ENCODE measurements at regions not wholly inside any gene's neighbourhood (a gene's known extent, or its start where the extent isn't known, plus 50 kb on each side); places are given as distances from the start of the nearest gene placed in this dataset.
A peak's percentile ranks its signal among the peaks of the same experiment; 100 is the strongest.
"Not testable (repeated sequence)": the region's sequence is repeated elsewhere in the genome, so short reads cannot be mapped to it uniquely, and the experiment has no call there.

DNA sequence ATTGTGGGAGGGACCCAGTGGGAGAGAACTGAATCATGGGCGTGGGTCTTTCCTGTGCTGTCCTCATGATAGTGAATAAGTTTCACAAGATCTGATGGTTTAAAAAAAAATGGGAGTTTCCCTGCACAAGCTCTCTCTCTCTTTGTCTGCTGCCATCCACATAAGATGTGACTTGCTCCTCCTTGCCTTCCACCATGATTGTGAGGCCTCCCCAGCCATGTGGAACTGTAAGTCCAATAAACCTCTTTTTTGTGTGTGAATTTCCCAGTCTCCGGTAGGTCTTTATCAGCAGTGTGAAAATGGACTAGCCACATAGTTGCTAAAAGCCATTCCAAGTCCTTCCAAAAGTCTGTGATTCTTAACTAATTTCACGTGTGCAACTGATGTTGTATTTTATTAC lies 91.5 kb downstream of the CDC42EP3 start:
- H3K4me1 Mint-ChIP-seq, result peaks cover 28 to 45% (median 38%) of the 10 kb centered on the region in 4 donors
- DNase-seq, H3K36me3 Mint-ChIP-seq, POLR2A ChIA-PET, H3K9me3 Mint-ChIP-seq, H3K27ac Mint-ChIP-seq, H3K4me3 Mint-ChIP-seq, ATAC-seq, H3K27me3 Mint-ChIP-seq: not testable (repeated sequence)

DNA sequence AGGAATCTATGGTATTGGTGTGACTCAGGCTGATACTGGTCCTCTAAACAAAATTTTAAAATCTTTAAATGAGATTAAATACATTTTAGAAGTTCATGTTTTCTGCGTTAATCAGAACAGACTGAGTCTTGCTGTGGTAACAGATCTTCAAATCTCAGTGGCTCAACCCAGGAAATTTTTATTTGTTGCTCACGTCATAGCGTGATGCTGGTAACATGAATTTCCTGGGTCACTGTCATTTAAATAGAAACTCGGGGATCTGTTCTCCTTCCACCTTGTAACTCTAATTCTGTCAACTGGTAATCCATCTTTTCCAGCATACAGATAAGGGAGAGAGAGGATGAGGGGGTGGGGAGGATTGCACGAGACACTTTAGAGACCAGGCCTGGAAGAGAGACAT lies 90.0 kb downstream of the CDC42EP3 start:
- no peaks in the 10 kb centered on the region for H3K27me3 Mint-ChIP-seq
- peaks cover 0 to 4% (median 0%) of the 10 kb centered on the region in 9 donors for H3K9me3 Mint-ChIP-seq
- peaks cover 0 to 2% (median 0%) of the 10 kb centered on the region in 3 donors for H3K36me3 Mint-ChIP-seq
- H3K4me3 Mint-ChIP-seq, result peak overlapping the region in 1 of 10 donors; percentile 13
- ATAC-seq, result no peak
- H3K4me1 Mint-ChIP-seq, result peaks cover 35 to 60% (median 51%) of the 10 kb centered on the region in 4 donors
- POLR2A ChIA-PET, result interaction anchor here (1.6 to 2.7 kb wide), 3 partner anchors 14 to 45 kb away, joined by 6 to 21 read pairs (median 8); no protein-coding TSS in a partner anchor
- DNase-seq, result no peak
- H3K27ac Mint-ChIP-seq, result no peak overlapping the region

DNA sequence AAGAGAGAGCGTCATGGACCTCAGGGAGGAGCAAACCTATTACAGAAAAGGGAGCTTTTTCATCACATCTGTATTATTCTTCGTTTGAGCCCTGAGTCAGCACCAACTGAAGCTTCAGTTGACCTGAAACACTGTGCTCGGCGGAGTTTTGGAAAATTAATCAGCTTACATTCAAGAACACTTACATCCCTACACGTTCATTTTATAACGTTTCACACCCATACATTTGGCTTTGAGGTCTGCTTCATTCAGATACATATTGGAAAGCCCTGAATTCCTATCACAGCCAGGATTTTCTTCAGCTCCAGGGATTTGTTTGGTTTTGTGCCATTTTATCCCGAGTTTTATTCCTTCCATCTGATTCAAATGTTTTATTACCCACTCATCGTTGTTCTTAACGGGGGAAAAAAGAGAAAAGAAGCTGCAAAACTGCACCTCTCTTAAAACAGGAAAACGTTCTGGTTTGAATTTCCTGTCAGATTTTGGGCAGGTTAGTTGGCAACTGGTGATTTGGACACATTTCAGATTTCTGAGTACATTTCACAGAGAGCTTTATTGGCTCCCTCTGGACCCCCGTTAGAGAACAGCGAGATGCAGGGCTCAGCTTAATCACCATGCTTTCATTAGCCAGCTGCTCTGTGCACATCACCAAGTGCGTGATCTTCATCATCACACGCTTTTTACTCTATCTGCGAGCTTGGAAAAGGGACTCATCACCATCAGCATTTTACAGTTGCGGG lies 88.8 kb downstream of the CDC42EP3 start:
- peak in 1 of 2 donors; percentile 14 for ATAC-seq
- DNase-seq, result peak in 3 of 10 donors; percentile 21 to 38 (median 30)
- peak overlapping the region; percentile 14 to 91 (median 81) for H3K27ac Mint-ChIP-seq
- peaks cover 0 to 2% (median 0%) of the 10 kb centered on the region in 3 donors for H3K36me3 Mint-ChIP-seq
- peaks cover 0 to 4% (median 0%) of the 10 kb centered on the region in 9 donors for H3K9me3 Mint-ChIP-seq
- H3K4me3 Mint-ChIP-seq, result peak overlapping the region; percentile 58 to 82 (median 76)
- POLR2A ChIA-PET, result interaction anchor here (0.7 to 2.7 kb wide), 13 partner anchors 15 to 616 kb away, joined by 3 to 21 read pairs (median 3); partner anchors contain the start of genes CDC42EP3 and STRN
- H3K27me3 Mint-ChIP-seq, result no peaks in the 10 kb centered on the region
- H3K4me1 Mint-ChIP-seq, result peaks cover 33 to 63% (median 62%) of the 10 kb centered on the region in 4 donors

DNA sequence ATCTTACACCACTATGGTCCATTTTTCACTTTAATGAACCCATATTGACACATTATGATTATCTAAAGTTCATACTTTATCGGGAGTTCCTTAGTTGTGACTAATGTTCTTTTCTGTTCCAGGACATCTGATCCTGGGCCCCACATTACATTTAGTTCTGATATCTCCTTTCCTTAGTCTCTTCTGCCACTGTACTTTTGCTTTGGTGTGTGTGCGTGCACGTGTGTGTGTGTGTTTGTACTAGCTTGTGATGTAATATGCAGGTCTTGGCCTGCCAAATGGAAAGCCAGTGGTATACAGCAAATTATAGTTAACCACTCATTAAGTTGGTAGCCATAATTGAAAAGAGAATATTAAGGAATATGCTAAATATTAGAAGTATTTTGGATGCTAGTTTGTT lies 88.0 kb downstream of the CDC42EP3 start:
- H3K36me3 Mint-ChIP-seq, result peaks cover 0 to 2% (median 0%) of the 10 kb centered on the region in 3 donors
- H3K9me3 Mint-ChIP-seq, result peaks cover 0 to 4% (median 0%) of the 10 kb centered on the region in 9 donors
- H3K4me1 Mint-ChIP-seq, result peaks cover 33 to 69% (median 64%) of the 10 kb centered on the region in 4 donors
- no peaks in the 10 kb centered on the region for H3K27me3 Mint-ChIP-seq
- POLR2A ChIA-PET, result interaction anchor here (0.8 to 2.7 kb wide), 9 partner anchors 16 to 617 kb away, joined by 3 to 21 read pairs (median 4); partner anchors contain the start of genes CDC42EP3 and STRN
- peak overlapping the region in 9 of 10 donors; percentile 61 to 82 (median 78) for H3K4me3 Mint-ChIP-seq
- ATAC-seq (no peak), DNase-seq (no peak)
- H3K27ac Mint-ChIP-seq, result peak overlapping the region in 7 of 10 donors; percentile 61 to 91 (median 84)

DNA sequence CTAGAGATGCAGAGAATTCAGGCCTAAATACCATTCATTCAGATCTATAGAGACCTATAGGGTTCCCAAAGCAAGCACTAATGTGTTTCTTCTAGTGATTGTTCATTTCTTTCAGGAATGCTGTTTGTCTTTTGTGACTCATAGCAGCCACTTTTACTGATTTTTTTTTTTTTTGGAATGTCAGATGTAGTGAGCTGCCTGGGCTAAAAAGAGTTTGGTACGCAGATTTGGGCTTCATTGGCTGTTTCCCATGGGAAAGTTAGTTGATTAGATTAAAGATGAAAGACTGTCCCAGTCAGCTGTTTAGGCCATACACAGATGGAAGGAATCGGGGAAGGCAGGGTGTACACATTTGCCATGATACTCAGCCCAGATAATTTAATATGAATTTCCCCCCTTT lies 87.6 kb downstream of the CDC42EP3 start:
- POLR2A ChIA-PET, result interaction anchor here (1.5 to 2.7 kb wide), 3 partner anchors 16 to 89 kb away, joined by 4 to 21 read pairs (median 6); no protein-coding TSS in a partner anchor
- Mint-ChIP-seq H3K27ac (peak overlapping the region in 5 of 10 donors; percentile 61 to 91 (median 84)), H3K36me3 (peaks cover 0 to 2% (median 0%) of the 10 kb centered on the region in 3 donors), H3K9me3 (peaks cover 0 to 4% (median 0%) of the 10 kb centered on the region in 9 donors), H3K27me3 (no peaks in the 10 kb centered on the region), H3K4me1 (peaks cover 36 to 74% (median 66%) of the 10 kb centered on the region in 4 donors), H3K4me3 (peak overlapping the region in 4 of 10 donors; percentile 29 to 82 (median 63))
- DNase-seq (no peak), ATAC-seq (no peak)

DNA sequence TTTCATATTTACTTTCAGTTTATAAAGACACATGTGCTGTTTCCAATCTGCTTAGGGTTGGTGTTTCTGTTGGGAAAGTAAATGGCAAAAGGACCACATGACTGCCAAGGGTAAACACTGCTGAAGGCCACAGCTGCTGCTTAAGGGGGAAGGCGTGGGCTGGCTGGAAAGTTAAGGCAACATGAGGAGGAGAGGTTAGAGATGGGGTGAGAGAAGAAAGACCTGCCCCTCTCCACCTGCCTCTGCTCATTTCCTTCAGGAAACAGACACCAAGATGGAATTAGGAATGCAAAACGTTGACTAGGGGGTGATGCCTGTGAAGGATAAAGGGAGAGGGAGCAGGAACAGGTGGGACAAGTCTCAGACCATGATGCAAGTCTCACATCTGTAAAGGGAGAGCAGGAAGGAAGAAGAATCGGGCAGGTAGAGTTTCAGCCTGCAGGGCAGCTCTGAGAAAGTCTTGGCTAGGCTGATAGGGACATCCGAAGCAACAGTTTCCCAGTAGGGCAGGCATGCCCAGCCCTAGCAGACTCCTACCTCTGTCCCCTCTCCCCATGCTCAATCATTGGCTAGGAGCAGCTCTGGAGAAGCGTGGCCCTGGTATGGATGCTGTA lies 86.0 kb downstream of the CDC42EP3 start:
- no peaks in the 10 kb centered on the region for H3K27me3 Mint-ChIP-seq
- no peaks in the 10 kb centered on the region for H3K9me3 Mint-ChIP-seq
- peak; percentile 2 to 3 for ATAC-seq
- DNase-seq, result no peak
- POLR2A ChIA-PET, result interaction anchor here (1.4 to 4.3 kb wide), 5 partner anchors 14 to 85 kb away, joined by 3 to 24 read pairs (median 3); no protein-coding TSS in a partner anchor
- H3K4me1 Mint-ChIP-seq, result peaks cover 39 to 86% (median 70%) of the 10 kb centered on the region in 4 donors
- peak overlapping the region in 9 of 10 donors; percentile 5 to 94 (median 84) for H3K27ac Mint-ChIP-seq
- peak overlapping the region; percentile 38 to 85 (median 70) for H3K4me3 Mint-ChIP-seq
- H3K36me3 Mint-ChIP-seq, result no peaks in the 10 kb centered on the region

DNA sequence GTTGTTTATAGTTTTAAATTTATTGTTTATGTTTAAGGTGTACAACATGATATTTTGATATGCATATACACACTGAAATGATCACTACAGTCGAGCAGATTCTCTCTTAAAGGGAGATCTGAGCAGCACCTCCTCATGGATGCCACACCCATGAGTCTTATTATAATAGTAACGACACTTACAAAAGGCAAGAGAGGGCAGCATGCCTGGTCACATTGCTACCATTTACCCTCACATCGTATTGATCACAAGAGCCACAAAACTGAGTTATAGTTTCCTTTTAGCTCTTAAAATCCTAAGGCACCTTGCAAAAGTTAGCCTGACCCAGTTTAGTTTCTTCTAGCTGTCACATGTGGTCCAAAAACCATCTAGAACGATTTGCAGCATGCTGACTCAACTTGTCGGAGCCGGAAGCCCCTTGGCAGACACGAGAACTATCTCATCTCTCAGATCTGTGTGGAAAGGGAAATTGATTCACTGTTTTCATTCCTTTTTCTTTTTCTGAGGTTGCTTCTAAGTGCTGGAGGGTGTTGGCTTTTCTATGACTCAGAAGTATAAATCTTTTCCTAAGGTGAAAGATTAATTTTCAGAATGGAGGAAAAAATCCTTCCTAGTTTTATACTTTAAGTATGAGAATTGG lies 85.3 kb downstream of the CDC42EP3 start:
- Mint-ChIP-seq H3K9me3 (no peaks in the 10 kb centered on the region), H3K36me3 (no peaks in the 10 kb centered on the region), H3K27me3 (no peaks in the 10 kb centered on the region), H3K4me3 (peak overlapping the region in 9 of 10 donors; percentile 57 to 76 (median 68)), H3K4me1 (peaks cover 40 to 91% (median 74%) of the 10 kb centered on the region in 4 donors), H3K27ac (peak overlapping the region; percentile 23 to 94 (median 82))
- ATAC-seq (peak; percentile 94 to 95), DNase-seq (peak; percentile 26 to 80 (median 56))
- POLR2A ChIA-PET, result interaction anchor here (1.1 to 4.3 kb wide), 6 partner anchors 14 to 84 kb away, joined by 3 to 24 read pairs (median 3); no protein-coding TSS in a partner anchor

DNA sequence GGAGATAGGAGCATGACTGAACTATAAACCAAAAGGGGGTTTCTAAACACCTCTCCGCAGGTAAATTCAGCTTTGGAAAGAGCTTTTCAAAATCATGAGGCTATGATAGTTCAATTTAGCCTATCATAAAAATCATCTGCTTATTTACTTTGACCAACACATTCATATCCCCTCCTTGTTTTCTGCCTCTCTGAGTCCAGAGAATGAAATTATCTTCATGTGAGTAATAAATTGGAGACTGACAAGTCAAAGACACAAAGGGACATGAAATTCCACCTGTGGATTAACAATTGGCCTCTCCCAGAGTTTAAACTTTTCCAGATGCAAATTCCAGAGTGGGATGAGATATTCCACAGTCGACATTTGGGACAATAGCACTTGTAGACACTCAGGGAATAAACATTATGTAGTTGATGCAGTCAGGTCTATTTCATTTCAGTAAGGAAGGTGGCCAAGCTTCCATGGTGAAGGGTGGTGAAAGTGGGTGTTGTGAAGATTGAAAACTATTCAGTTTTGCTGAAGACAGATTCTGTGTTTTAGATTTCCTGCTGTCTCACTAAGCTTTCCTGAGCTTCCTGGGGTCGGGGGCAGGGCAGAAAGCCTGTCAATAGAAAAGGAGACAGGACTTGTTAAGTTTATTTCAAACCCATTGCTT lies 84.7 kb downstream of the CDC42EP3 start:
- H3K4me3 Mint-ChIP-seq, result peak overlapping the region in 8 of 10 donors; percentile 57 to 76 (median 66)
- peak overlapping the region; percentile 23 to 94 (median 82) for H3K27ac Mint-ChIP-seq
- POLR2A ChIA-PET, result interaction anchor here (0.9 to 4.3 kb wide), 7 partner anchors 13 to 84 kb away, joined by 3 to 24 read pairs (median 3); no protein-coding TSS in a partner anchor
- H3K27me3 Mint-ChIP-seq, result no peaks in the 10 kb centered on the region
- no peaks in the 10 kb centered on the region for H3K9me3 Mint-ChIP-seq
- H3K36me3 Mint-ChIP-seq, result no peaks in the 10 kb centered on the region
- DNase-seq (no peak), ATAC-seq (no peak)
- peaks cover 40 to 91% (median 74%) of the 10 kb centered on the region in 4 donors for H3K4me1 Mint-ChIP-seq

DNA sequence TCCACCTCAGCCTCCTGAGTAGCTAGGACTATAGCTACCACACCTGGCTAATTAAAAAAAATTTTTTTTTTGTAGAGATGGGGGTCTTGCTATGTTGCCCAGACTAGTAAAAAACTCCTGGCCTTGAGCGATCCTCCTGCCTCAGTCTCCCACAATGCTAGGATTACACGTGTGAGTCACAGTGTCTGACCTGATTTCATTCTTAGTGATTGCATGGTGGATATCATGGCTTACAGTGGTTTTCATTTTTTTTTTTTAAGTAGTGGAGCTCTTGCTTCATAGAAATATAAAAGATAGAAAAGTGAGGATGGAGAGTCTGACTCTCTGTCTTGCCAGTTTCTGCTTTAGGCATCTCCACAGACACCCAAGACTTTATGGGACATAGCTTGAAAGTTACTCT lies 83.6 kb downstream of the CDC42EP3 start:
- Mint-ChIP-seq H3K9me3 (no peaks in the 10 kb centered on the region), H3K4me3 (peak overlapping the region in 1 of 10 donors; percentile 33), H3K27me3 (no peaks in the 10 kb centered on the region), H3K27ac (peak overlapping the region in 3 of 10 donors; percentile 84 to 94 (median 91)), H3K4me1 (peaks cover 35 to 86% (median 69%) of the 10 kb centered on the region in 4 donors), H3K36me3 (no peaks in the 10 kb centered on the region)
- POLR2A ChIA-PET, result interaction anchor here (0.9 to 4.3 kb wide), 2 partner anchors 12 to 35 kb away, joined by 3 to 24 read pairs; no protein-coding TSS in a partner anchor
- no peak for DNase-seq
- no peak for ATAC-seq

DNA sequence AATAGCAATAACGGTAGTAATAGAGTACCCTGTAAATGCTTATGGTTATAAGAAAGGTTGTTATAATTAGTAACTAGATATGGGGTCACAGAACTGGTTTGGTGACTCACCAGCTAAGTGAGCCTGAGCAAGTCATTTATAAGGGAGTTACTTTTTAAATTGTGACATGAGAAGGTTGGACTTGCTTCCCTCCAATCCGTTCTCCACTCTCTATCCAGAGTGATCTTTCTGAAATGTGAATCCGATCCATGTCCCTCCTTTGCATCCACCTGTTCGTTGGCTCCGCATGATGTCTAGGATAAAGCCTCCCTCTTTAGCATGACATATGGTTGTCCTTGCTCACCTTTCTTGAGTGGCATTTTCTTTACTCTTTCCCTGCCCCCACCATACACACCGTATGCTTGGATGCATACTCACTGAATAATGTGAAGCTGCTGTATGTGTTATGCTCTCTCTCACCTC lies 83.1 kb downstream of the CDC42EP3 start:
- Mint-ChIP-seq H3K4me1 (peaks cover 32 to 80% (median 64%) of the 10 kb centered on the region in 4 donors), H3K9me3 (no peaks in the 10 kb centered on the region), H3K4me3 (no peak overlapping the region), H3K27ac (peak overlapping the region in 2 of 10 donors; percentile 33 to 84), H3K36me3 (no peaks in the 10 kb centered on the region), H3K27me3 (no peaks in the 10 kb centered on the region)
- ATAC-seq (no peak), DNase-seq (no peak)
- POLR2A ChIA-PET, result interaction anchor here (4.3 kb wide), 1 partner anchor 11 kb away, joined by 24 read pairs; no protein-coding TSS in a partner anchor

DNA sequence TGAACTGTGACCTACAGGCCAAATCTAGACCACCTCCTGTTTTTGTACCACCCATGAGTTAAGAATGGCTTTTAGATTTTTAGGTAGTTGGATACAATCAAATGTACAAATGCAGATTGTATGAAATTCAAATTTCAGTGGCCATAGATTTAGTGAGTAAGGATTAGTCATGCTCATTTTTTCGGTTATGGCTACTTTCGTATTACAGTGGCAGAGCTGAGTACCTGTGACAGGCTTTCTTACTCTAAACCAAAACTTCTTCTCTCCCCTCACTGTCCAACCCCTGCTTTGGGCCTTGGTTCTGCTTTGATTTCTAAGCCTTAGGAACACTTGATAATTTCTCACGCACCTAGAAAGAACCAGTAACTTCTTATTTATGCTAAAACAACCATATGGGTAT lies 82.1 kb downstream of the CDC42EP3 start:
- POLR2A ChIA-PET, result interaction anchor here (0.8 to 1.3 kb wide), 2 partner anchors 10 to 36 kb away, joined by 4 to 8 read pairs; no protein-coding TSS in a partner anchor
- Mint-ChIP-seq H3K27ac (peak overlapping the region in 2 of 10 donors; percentile 27 to 84), H3K36me3 (no peaks in the 10 kb centered on the region), H3K4me1 (peaks cover 24 to 73% (median 56%) of the 10 kb centered on the region in 4 donors), H3K27me3 (no peaks in the 10 kb centered on the region), H3K9me3 (peaks cover 0 to 4% (median 0%) of the 10 kb centered on the region in 9 donors), H3K4me3 (no peak overlapping the region)
- ATAC-seq (no peak), DNase-seq (no peak)

Measured in naive thymus-derived CD8-positive, alpha-beta T cell (primary cell).